Ascending aorta (tissue), 2 donors: ENCODE measurements at regions not wholly inside any gene's neighbourhood (a gene's known extent, or its start where the extent isn't known, plus 50 kb on each side); places are given as distances from the start of the nearest gene placed in this dataset.
A peak's percentile ranks its signal among the peaks of the same experiment; 100 is the strongest.

Experiments used
- DNase-seq, 2 donors: peaks; one replicate each; pipeline ENCODE4 v3.0.0-alpha.2; 2019; ENCODE audit warnings: low spot score in 2 of 2
- H3K27ac ChIP-seq, 2 donors: fragments of 200-600 bp; sonication (generic); one replicate each; pipeline ENCODE4 v1.5.1; 2016 to 2017; ENCODE audit warnings: mild to moderate bottlenecking in 1 of 2
- H3K27me3 ChIP-seq: fragments of 200-600 bp; sonication (generic); one replicate; pipeline ENCODE4 v1.5.1; 2017
- H3K36me3 ChIP-seq, 2 donors: fragments of 200-600 bp; sonication (generic); one replicate each; pipeline ENCODE4 v1.5.1; 2016
- H3K4me1 ChIP-seq, 2 donors: fragments of 200-600 bp; sonication (generic); one replicate each; pipeline ENCODE4 v1.5.1; 2016 to 2017; ENCODE audit warnings: mild to moderate bottlenecking in 1 of 2
- H3K4me3 ChIP-seq, 2 donors: fragments of 200-600 bp; sonication (generic); one replicate each; pipeline ENCODE4 v1.5.1; 2016 to 2017; ENCODE audit warnings: mild to moderate bottlenecking in 1 of 2
- H3K9me3 ChIP-seq, 2 donors: fragments of 200-600 bp; sonication (generic); one replicate each; pipeline ENCODE4 v1.5.1; 2016
- CTCF ChIP-seq, 3 experiments: fragments of 200-600 bp in 2 of 3; fragments of 450-650 bp in 1 of 3; sonication (generic) in 2 of 3; IDR thresholded peaks; one replicate each; pipeline ENCODE4 v1.5.1; 2016 to 2019; ENCODE audit warnings: antibody characterized with exemption in 3 of 3, mild to moderate bottlenecking in 1 of 3, moderate library complexity in 1 of 3
- intact Hi-C: fragments of 100-400 bp; cut with DNase I; formaldehyde crosslinking; loops from one replicate; pipeline ENCODE4 v1.15.1; 2023

- no peak overlapping the region for H3K27ac ChIP-seq
- no peaks in the 10 kb centered on the region for H3K36me3 ChIP-seq
- no peaks in the 10 kb centered on the region for H3K4me1 ChIP-seq
- no peak for TF ChIP-seq CTCF (IDR thresholded peaks at IDR 0.05)
- no peak overlapping the region for H3K4me3 ChIP-seq
- DNase-seq = no peak
- no peaks in the 10 kb centered on the region for H3K27me3 ChIP-seq
- no peaks in the 10 kb centered on the region for H3K9me3 ChIP-seq
- intact Hi-C loops = no loop called here
Measured at GRCh38 chr6:54009052-54009654, 102.1 kb upstream of the MLIP start.

- intact Hi-C loops = no loop called here
- Histone ChIP-seq H3K27ac (no peak overlapping the region), H3K9me3 (no peaks in the 10 kb centered on the region), H3K4me3 (peak overlapping the region; percentile 21 to 42), H3K27me3 (no peaks in the 10 kb centered on the region), H3K4me1 (no peaks in the 10 kb centered on the region), H3K36me3 (no peaks in the 10 kb centered on the region)
- TF ChIP-seq CTCF (IDR thresholded peaks at IDR 0.05) = no peak
- DNase-seq = no peak
Measured at GRCh38 chr6:54010340-54011276, 100.6 kb upstream of the MLIP start.

- no peak for DNase-seq
Measured at GRCh38 chr6:54011277-54011648, 100.0 kb upstream of the MLIP start.

GRCh38 chr6:54013966-54014365 is 97.3 kb upstream of the MLIP start:
- H3K27me3 ChIP-seq = no peaks in the 10 kb centered on the region
- H3K4me1 ChIP-seq = no peaks in the 10 kb centered on the region
- no peak for DNase-seq
- intact Hi-C loops = no loop called here
- no peak overlapping the region for H3K27ac ChIP-seq
- H3K36me3 ChIP-seq = no peaks in the 10 kb centered on the region
- no peak overlapping the region for H3K4me3 ChIP-seq
- no peak for TF ChIP-seq CTCF (IDR thresholded peaks at IDR 0.05)
- H3K9me3 ChIP-seq = no peaks in the 10 kb centered on the region

More at GRCh38 chr6:54011277-54011648, 100.0 kb upstream of the MLIP start:
- H3K27me3 ChIP-seq = no peaks in the 10 kb centered on the region
- H3K4me3 ChIP-seq = peak overlapping the region in 1 of 2 donors; percentile 42
- H3K4me1 ChIP-seq = no peaks in the 10 kb centered on the region
- no peaks in the 10 kb centered on the region for H3K9me3 ChIP-seq
- intact Hi-C loops = no loop called here
- H3K27ac ChIP-seq = no peak overlapping the region
- no peaks in the 10 kb centered on the region for H3K36me3 ChIP-seq
- TF ChIP-seq CTCF (IDR thresholded peaks at IDR 0.05) = no peak

GRCh38 chr6:54014440-54014839 is 96.8 kb upstream of the MLIP start:
- Histone ChIP-seq H3K27me3 (no peaks in the 10 kb centered on the region), H3K36me3 (no peaks in the 10 kb centered on the region), H3K4me1 (no peaks in the 10 kb centered on the region), H3K27ac (no peak overlapping the region), H3K9me3 (no peaks in the 10 kb centered on the region), H3K4me3 (no peak overlapping the region)
- intact Hi-C loops = no loop called here
- TF ChIP-seq CTCF (IDR thresholded peaks at IDR 0.05) = no peak
- DNase-seq = no peak
